Stimulated activated naive CD8-positive, alpha-beta T cell treated with anti-CD3 and anti-CD28 coated beads, Interleukin-15, Interleukin-2, amounts not matched to agents 100 U/mL and 50 U/mL, for 24 hours (primary cell): ENCODE measurements at regions not wholly inside any gene's neighbourhood (a gene's known extent, or its start where the extent isn't known, plus 50 kb on each side); places are given as distances from the start of the nearest gene placed in this dataset.
"Not testable (repeated sequence)": the region's sequence is repeated elsewhere in the genome, so short reads cannot be mapped to it uniquely, and the experiment has no call there.

ENCODE experiments used
- ATAC-seq: fragments of 150-1000 bp; cut with Tn5 transposase; one replicate; pipeline ENCODE4 v1.10.0; 2021
- DNase-seq: peaks from one replicate; pipeline ENCODE4 v3.0.0; 2021

DNA sequence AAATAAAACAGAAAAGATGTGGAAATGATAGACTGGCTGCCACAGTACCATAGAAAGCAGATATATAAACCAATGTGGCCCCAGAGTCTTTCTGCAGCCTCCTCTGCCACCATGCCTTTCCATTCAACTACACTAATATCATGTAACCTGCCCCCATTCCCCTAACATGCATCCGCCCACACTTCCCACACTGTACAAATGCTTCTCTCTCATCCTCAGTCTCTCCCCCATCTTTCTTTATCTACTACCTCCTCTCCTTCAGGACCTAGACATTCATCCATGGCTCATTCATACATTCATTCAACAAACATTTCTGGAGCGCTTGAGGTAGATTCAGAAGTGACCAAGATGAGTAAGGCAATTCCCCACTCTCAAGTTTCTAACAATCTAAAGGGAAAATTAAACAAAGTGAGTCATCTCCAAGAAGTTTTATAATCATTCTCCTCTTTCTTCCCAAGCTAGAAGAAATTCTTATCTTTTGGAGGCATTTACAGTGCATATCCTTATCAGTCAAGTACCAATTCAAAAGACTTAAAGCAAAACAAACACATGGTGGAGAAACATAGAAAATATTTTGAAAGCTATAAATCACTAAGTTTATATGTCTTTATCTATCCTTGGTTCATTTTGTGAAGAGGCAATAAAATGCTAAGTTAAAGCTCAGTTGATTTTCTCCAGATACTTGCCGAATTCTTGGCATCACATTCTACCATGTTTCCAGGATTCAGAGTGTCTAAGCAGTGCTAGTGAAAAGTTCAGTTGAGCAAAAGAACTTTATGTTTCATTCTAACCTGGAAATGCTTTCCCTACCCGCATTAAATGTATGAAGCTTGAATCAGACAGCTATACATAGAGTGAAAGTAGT is 70.5 kb upstream of the FRMD6 start:
- ATAC-seq (no peak), DNase-seq (no peak)

DNA sequence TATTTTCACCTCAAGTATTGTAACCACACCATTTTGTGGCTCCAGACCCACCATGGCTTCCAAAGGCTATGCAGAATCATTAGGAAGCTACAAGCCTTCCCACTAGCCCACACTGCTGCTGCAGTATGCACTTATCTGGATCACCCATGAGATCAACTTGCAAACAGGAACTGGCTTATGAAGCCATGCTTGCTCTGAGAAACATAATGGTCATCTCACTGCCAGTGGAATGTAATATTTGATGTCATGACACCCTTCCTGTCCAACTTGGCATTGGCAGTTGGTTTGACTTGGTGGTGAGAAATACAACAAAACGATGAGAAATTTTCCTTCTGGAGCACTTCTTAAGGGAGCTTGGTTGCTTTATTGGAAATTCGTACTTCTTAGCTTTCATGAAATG is 69.3 kb upstream of the FRMD6 start:
- no peak for ATAC-seq
- no peak for DNase-seq

DNA sequence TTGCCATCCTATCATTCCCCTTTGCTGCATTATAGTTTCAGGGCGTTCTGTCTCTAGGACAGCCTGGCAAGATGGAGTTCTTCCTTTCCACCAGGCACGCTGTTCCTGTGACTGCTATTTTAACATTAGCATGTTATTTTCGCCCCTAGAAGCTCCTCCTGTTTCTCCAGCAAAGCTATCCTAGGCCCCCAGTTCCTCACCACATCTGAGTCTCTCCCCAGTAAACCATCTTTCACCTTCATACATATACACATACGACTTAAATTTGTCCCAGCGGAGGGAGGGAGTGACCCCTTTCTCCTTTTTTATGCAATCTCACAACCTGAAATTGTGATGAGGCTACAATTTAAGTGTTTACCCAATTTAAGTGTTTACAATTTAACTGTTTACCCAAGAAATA is 66.7 kb upstream of the FRMD6 start:
- DNase-seq (no peak), ATAC-seq (no peak)

DNA sequence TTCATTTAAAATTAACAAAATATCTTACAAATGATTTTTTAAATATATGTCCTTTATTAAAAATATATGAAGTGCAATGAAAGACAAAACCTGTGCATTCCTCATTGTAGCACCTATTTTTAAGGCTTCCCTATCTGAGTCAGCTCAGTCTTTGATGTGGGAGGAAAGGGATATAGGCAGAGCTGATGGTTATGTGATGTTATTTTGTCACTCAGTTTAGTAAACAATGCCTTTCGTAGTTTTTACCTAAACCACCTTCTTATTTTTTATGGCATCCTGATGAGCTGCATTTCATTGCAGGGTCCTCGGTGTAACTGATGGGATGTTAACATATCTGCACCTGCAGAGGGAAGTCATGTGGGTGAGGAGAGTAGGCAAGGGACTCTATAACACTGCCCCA is 58.9 kb upstream of the FRMD6 start:
- no peak for DNase-seq
- no peak for ATAC-seq

DNA sequence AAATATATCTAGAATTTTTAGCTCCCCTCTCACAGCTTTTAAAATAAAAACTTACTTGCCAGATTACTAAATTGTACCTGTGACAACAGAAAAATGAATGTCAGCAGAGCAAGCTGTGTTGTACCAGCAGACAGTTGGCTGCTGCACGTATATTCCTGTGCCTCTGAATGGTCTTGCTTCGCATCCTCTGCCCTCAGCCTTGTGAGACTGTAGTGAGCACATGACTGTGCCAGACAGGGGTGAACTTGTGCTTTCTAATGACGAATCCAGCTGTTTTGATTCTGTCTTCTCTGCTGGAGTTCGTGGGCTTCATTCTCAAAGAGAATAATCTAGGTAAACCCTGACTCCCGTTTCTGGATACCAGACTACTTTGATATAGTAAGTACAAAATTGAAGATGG is 58.3 kb upstream of the FRMD6 start:
- no peak for DNase-seq
- no peak for ATAC-seq

DNA sequence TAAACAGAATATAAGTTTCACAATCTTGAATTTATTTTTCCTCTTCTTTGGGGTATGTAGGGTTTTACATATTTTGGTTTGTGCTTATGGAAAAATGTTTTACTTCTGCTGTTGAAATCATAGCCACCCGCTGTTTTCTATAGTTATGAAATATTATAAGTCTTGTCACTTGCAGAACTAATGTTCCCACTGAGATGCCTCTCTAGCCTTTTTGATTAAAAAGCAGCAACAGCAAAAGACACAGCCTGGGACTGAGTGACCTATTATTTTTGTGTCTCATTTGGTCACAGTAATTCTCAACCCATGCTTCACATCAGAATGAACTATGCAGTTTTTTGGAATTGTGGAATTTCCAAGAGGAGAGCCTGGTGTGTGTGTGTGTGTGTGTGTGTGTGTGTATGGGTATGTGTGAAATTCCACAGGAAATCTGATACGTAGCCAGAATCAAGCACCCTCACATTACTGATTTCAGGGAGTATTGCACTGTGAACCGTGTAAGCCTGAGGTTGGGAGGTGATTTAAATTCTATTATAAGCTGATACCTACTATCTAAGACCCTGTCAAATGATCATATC is 55.7 kb upstream of the FRMD6 start:
- ATAC-seq (no peak), DNase-seq (no peak)

DNA sequence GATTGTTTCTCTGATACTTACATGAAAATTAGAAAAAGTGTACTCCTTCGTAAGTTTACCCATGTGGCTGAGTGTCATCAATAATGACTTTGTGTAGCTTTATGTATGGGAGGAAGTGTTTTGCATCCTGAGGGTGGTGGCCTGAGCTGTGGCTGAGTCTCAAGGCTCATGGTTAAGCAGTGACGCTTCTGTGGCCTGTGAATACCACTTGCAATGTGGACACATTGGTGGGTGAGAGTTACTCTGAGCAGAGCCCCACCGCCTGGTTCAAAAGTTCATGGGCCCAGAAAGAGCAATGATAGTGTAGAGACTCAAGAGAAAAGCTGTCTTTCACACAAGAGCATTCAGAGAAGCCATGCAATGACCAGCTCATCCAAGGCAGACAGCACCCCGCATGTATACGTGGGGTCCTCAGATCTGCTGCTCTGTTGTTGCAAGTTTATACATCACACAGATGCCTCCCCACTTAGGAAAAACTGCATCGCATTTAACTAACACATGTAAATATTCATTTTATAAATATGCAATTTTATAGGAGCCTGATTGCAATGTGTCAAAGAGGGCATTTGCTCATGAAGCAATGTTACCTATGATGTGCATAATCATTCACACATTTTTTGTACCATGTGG is 55.1 kb upstream of the FRMD6 start:
- ATAC-seq: no peak
- DNase-seq: peak; percentile 4

DNA sequence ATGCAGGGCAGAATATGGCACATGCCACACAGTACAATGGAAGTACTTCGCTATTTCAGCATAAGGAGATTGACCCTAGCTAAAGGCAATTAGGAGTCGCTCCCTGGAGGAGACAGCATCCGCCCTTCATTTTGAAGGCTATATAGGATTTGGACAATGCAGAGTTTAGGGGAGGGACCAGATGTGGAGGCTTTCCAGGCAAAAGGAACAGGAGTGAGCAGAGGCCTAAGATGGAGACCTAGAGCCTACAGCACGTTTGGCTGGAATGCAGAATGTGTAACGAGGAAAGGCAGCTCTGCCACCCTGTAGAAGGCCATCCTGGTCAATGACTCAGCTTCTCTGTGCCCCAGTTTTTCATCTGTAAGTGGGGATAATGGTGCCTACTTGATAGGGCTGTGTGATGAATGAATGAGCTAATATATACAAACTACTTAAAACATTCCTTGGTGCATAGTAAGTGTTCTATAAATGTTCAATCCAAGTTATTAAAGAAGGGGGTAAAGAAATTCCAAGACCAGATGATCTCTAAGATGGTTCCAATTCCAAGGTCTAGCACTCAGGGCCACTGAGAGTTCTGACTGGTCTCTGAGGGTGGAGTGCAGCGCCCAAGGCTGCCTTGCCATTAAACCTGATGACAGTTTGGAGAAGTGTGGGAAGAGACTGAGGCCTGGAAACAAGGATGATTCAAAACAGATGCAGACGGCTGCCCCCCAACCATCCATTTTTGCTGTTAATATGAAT is 54.3 kb upstream of the FRMD6 start:
- no peak for ATAC-seq
- no peak for DNase-seq

DNA sequence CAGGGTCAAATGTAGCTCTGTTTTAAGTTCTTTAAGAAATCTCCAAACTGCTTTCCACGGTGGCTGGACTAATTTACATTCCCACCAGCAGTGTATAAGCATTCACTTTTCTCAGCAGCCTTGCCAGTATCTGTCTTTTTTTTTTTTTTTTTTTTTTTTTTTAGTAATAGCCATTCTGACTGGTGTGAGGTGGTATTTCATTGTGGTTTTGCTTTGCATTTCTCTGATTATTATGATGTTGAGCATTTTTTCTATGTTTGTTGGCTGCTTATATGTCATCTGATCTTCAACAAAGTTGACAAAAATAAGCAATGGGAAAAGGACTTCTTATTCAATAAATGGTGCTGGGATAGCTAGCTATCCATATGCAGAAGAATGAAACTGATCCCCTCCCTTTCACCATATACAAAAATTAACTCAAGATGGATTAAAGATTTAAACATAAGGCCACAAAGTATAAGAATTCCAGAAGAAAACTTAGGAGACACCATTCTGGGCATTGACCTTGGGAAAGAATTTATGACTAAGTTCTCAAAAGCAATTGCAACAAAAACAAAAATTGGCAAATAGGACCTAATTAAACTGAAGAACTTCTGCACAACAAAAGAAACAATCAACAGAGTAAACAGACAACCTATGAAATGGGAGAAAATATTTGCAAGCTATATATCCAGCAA is 52.6 kb upstream of the FRMD6 start:
- not testable (repeated sequence) for ATAC-seq, DNase-seq

DNA sequence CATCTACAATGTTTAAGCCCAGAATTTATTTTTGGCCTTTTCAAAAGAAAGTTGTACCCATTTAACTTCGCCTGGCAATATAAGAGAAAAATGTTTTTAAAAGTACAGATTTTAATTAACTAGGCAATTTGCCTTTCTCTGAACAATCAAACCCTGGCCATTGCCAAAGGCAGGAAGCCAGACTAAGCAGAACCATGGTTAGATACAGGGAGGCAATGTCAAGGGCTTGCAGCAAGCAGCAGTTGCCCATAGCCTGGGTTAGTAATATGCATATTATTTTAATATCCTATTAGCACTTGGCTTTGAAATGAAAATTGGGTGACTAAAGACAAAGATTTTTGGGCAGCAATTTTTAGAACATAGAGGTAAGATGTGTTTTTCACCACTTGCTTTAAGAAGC is 51.1 kb upstream of the FRMD6 start:
- no peak for DNase-seq
- ATAC-seq: no peak
